Uterus (tissue), 2 donors: ENCODE measurements at regions not wholly inside any gene's neighbourhood (a gene's known extent, or its start where the extent isn't known, plus 50 kb on each side); places are given as distances from the start of the nearest gene placed in this dataset.

Experiments used
- POLR2A ChIP-seq, 2 donors: fragments of 450-650 bp; IDR thresholded peaks; one replicate each; pipeline ENCODE4 v1.6.1; 2016; ENCODE audit warnings: antibody characterized with exemption in 2 of 2, mild to moderate bottlenecking in 1 of 2, moderate library complexity in 1 of 2
- TF ChIP-seq, protein P1 (sequence below), 4 experiments: fragments of 200-600 bp in 2 of 4; fragments of 450-650 bp in 2 of 4; sonication (generic) in 2 of 4; IDR thresholded peaks; one replicate each; pipeline ENCODE4 v1.5.1; 2016 to 2019; ENCODE audit warnings: antibody characterized with exemption in 4 of 4, mild to moderate bottlenecking in 2 of 4, moderate library complexity in 1 of 4

DNA sequence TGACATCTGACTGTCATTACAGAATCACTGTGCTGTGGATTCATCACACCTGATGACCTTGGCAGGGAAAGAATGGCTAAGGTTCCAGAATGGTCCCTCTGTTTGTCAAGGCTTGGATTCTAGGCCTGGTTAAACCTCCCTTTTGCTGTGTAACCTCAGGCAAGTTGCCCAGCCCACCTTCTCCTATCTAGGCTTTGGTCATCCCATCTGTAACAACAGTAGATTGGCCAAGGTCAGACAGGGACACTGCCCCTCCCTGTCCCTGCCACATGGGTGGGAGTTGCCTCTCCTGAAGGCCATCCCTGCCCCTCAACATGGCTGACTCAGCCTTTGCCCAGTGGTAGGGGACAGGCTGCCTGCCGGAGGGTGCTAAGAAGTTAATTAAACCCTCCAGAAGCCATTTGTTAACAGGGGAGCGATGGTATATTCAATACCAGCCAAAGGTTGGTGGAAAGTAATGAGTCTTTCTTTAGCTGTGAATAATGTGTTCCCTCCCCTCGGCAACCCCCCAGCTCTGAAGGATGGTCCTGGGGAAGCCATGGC is 149.8 kb upstream of the PCBD1 start:
- TF ChIP-seq, protein P1, sequence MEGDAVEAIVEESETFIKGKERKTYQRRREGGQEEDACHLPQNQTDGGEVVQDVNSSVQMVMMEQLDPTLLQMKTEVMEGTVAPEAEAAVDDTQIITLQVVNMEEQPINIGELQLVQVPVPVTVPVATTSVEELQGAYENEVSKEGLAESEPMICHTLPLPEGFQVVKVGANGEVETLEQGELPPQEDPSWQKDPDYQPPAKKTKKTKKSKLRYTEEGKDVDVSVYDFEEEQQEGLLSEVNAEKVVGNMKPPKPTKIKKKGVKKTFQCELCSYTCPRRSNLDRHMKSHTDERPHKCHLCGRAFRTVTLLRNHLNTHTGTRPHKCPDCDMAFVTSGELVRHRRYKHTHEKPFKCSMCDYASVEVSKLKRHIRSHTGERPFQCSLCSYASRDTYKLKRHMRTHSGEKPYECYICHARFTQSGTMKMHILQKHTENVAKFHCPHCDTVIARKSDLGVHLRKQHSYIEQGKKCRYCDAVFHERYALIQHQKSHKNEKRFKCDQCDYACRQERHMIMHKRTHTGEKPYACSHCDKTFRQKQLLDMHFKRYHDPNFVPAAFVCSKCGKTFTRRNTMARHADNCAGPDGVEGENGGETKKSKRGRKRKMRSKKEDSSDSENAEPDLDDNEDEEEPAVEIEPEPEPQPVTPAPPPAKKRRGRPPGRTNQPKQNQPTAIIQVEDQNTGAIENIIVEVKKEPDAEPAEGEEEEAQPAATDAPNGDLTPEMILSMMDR (IDR thresholded peaks at IDR 0.05): no peak
- TF ChIP-seq POLR2A (IDR thresholded peaks at IDR 0.05): no peak
